Lower leg skin (tissue), 3 donors: ENCODE measurements at regions not wholly inside any gene's neighbourhood (a gene's known extent, or its start where the extent isn't known, plus 50 kb on each side); places are given as distances from the start of the nearest gene placed in this dataset.

Source experiments
- CTCF ChIP-seq, 3 donors: fragments of 450-650 bp; IDR thresholded peaks; one replicate each; pipeline ENCODE4 v1.5.1; 2016; ENCODE audit warnings: antibody characterized with exemption in 3 of 3, mild to moderate bottlenecking in 3 of 3, moderate library complexity in 2 of 3
- POLR2A ChIP-seq, 2 donors: fragments of 450-650 bp; IDR thresholded peaks; one replicate each; pipeline ENCODE4 v1.6.1; 2016 to 2017; ENCODE audit warnings: antibody characterized with exemption in 2 of 2, mild to moderate bottlenecking in 1 of 2, moderate library complexity in 1 of 2

DNA sequence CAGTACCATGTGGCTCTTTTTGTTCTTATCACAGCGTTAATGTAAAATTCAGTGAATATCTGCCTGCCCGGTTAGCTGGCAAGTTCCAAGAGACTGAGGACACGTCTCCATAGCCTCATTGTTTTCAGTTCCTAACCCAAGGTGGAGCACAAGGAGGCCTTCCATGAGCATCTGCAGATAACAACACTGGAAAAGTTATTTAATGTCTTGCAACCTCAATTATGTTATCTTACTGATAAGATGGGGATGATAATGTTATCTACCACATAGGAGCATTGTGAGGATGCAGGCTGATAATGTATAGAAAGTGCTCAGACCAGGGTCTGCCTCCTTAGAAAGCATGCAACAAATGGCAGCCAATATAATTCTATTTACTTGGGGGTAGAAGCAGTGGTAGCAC, 109.6 kb upstream of the DNAH14 start:
- TF ChIP-seq CTCF (IDR thresholded peaks at IDR 0.05) (no peak), POLR2A (IDR thresholded peaks at IDR 0.05) (no peak)
